ENCODE measurements at regions not wholly inside any gene's neighbourhood (a gene's known extent, or its start where the extent isn't known, plus 50 kb on each side); places are given as distances from the start of the nearest gene placed in this dataset.

DNA sequence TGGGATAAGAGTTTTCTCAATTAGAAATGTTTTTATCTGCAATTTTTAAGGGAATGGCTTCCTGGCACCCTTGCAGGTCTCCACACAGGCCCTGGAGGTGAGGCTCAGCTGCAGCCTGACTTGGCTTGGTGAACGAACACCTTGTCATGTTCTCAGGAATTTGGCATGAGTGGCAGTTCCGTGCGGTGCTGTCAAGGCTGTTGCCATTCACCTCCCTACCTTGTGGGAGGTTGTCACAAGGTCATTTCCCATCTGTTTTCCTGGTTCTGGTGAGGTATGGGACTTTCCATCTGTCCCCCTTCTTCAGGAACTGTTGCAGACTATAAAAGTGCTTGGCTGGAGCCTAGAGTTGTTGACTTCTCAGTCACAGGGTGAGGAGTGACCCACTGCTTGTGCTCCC, 82.9 kb downstream of the ELOVL4 start:
- Histone ChIP-seq H3K27me3 (ENCODE audit: insufficient read depth, insufficient read length) (no peaks in the 10 kb centered on the region), H3K4me3 (ENCODE audit: insufficient read length, low read depth) (no peak overlapping the region), H3K4me1 (ENCODE audit: insufficient read depth, insufficient read length) (no peaks in the 10 kb centered on the region), H3K9ac (ENCODE audit: insufficient read length, low read depth) (no peak overlapping the region), H3K36me3 (ENCODE audit: insufficient read depth, insufficient read length, low read length) (no peaks in the 10 kb centered on the region), H3K9me3 (ENCODE audit: insufficient read depth, low read length) (no peaks in the 10 kb centered on the region)
- DNase-seq (ENCODE audit: low read depth, low spot score) = no peak
- no peak for TF ChIP-seq YY1 (IDR thresholded peaks at IDR 0.05; ENCODE audit: insufficient read depth, insufficient read length)
- no peak for TF ChIP-seq ZNF274 (IDR thresholded peaks at IDR 0.05; ENCODE audit: low read depth, low read length)
- no peak for TF ChIP-seq SUZ12 (IDR thresholded peaks at IDR 0.05; ENCODE audit: extremely low read depth, insufficient read depth, insufficient read length)

DNA sequence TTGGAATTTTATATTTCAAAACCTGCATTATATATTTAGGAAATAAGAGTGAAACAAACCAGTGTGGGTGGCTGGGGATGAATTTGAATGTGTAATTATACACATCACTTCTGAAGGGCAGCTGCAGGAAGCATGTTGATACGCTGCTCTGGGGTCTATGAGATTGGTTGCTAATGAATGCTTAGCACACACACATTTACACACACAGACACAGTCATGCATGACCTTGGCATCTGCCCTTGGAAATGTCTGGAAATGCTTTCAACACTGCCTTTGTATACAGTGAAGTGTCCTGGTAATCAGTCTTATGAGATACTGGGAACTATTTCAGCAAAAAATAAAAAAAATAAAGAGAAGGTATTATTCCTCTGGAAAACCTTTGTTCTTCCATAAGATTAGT, 83.4 kb downstream of the ELOVL4 start:
- no peak overlapping the region for H3K9ac ChIP-seq (ENCODE audit: insufficient read length, low read depth)
- no peaks in the 10 kb centered on the region for H3K27me3 ChIP-seq (ENCODE audit: insufficient read depth, insufficient read length)
- no peaks in the 10 kb centered on the region for H3K9me3 ChIP-seq (ENCODE audit: insufficient read depth, low read length)
- TF ChIP-seq SUZ12 (IDR thresholded peaks at IDR 0.05; ENCODE audit: extremely low read depth, insufficient read depth, insufficient read length) = no peak
- no peak for TF ChIP-seq ZNF274 (IDR thresholded peaks at IDR 0.05; ENCODE audit: low read depth, low read length)
- TF ChIP-seq YY1 (IDR thresholded peaks at IDR 0.05; ENCODE audit: insufficient read depth, insufficient read length) = no peak
- H3K4me3 ChIP-seq (ENCODE audit: insufficient read length, low read depth) = no peak overlapping the region
- H3K4me1 ChIP-seq (ENCODE audit: insufficient read depth, insufficient read length) = no peaks in the 10 kb centered on the region
- no peaks in the 10 kb centered on the region for H3K36me3 ChIP-seq (ENCODE audit: insufficient read depth, insufficient read length, low read length)
- DNase-seq (ENCODE audit: low read depth, low spot score) = no peak

DNA sequence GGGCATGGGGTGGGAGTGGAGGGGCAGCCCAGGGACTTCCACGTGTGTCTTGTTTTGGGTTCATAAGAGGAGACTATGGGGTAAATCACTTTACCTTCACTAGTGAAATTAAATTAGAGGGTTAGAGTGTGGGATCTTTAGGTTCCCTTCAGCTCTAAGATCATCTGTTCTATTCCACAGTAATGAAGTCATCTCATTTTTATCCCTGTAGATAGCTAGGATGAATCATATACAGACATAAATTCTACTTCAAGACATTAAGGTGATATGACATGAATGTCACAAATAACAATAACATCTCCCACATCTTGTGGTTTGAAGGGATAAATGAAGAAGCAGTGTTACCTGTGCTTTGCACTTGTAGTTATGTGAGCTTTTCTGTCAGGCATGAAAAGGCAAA, 83.8 kb downstream of the ELOVL4 start:
- H3K27me3 ChIP-seq (ENCODE audit: insufficient read depth, insufficient read length) = no peaks in the 10 kb centered on the region
- H3K4me1 ChIP-seq (ENCODE audit: insufficient read depth, insufficient read length) = no peaks in the 10 kb centered on the region
- TF ChIP-seq SUZ12 (IDR thresholded peaks at IDR 0.05; ENCODE audit: extremely low read depth, insufficient read depth, insufficient read length) (no peak), YY1 (IDR thresholded peaks at IDR 0.05; ENCODE audit: insufficient read depth, insufficient read length) (no peak), ZNF274 (IDR thresholded peaks at IDR 0.05; ENCODE audit: low read depth, low read length) (no peak)
- no peak overlapping the region for H3K9ac ChIP-seq (ENCODE audit: insufficient read length, low read depth)
- no peak for DNase-seq (ENCODE audit: low read depth, low spot score)
- H3K9me3 ChIP-seq (ENCODE audit: insufficient read depth, low read length) = no peaks in the 10 kb centered on the region
- H3K4me3 ChIP-seq (ENCODE audit: insufficient read length, low read depth) = no peak overlapping the region
- no peaks in the 10 kb centered on the region for H3K36me3 ChIP-seq (ENCODE audit: insufficient read depth, insufficient read length, low read length)

DNA sequence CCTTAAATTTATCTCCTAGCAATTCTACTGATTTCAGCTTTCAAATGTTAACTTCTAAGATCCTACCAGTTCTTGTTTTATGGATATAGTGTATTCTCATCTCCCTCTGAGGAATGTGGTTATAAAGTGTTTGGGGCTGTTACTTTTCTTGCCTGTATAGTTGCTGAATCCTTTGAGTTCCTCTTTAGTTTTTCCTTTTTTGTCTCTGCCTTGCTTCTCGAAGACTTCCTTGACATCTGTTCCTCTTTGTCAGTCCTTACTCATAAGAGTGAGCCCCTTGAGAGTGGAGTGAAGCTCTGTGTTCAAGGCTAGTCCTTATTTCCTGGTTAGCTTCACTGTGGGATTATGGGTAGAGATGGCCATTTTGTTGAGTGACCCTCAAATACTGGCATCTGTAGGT, 84.6 kb downstream of the ELOVL4 start:
- DNase-seq (ENCODE audit: low read depth, low spot score) = no peak
- H3K36me3 ChIP-seq (ENCODE audit: insufficient read depth, insufficient read length, low read length) = no peaks in the 10 kb centered on the region
- H3K9ac ChIP-seq (ENCODE audit: insufficient read length, low read depth) = no peak overlapping the region
- no peak overlapping the region for H3K4me3 ChIP-seq (ENCODE audit: insufficient read length, low read depth)
- no peaks in the 10 kb centered on the region for H3K9me3 ChIP-seq (ENCODE audit: insufficient read depth, low read length)
- H3K27me3 ChIP-seq (ENCODE audit: insufficient read depth, insufficient read length) = no peaks in the 10 kb centered on the region
- no peak for TF ChIP-seq SUZ12 (IDR thresholded peaks at IDR 0.05; ENCODE audit: extremely low read depth, insufficient read depth, insufficient read length)
- no peak for TF ChIP-seq ZNF274 (IDR thresholded peaks at IDR 0.05; ENCODE audit: low read depth, low read length)
- no peak for TF ChIP-seq YY1 (IDR thresholded peaks at IDR 0.05; ENCODE audit: insufficient read depth, insufficient read length)
- no peaks in the 10 kb centered on the region for H3K4me1 ChIP-seq (ENCODE audit: insufficient read depth, insufficient read length)

DNA sequence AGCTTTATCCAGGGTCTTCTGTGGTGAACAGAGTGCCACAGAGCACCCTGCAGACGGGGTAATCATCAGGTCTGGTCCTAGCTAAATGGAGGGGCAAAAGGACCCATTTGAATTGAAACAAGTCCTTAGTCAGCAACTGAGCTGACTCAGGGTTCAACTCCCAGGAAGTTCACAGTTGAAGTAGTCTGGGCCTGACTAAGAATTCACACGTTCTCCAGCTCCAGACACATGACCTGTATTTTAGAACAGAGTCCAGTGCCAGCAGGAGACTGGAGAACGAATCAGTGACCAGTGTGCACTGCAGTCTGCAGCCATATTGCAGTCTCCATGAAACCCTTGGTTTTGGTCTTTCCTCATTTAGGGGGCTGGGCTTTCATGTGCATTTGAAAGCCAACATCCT, 85.2 kb downstream of the ELOVL4 start:
- Histone ChIP-seq H3K27me3 (ENCODE audit: insufficient read depth, insufficient read length) (no peaks in the 10 kb centered on the region), H3K4me1 (ENCODE audit: insufficient read depth, insufficient read length) (no peaks in the 10 kb centered on the region), H3K4me3 (ENCODE audit: insufficient read length, low read depth) (no peak overlapping the region), H3K9me3 (ENCODE audit: insufficient read depth, low read length) (no peaks in the 10 kb centered on the region), H3K36me3 (ENCODE audit: insufficient read depth, insufficient read length, low read length) (no peaks in the 10 kb centered on the region), H3K9ac (ENCODE audit: insufficient read length, low read depth) (no peak overlapping the region)
- no peak for DNase-seq (ENCODE audit: low read depth, low spot score)
- no peak for TF ChIP-seq YY1 (IDR thresholded peaks at IDR 0.05; ENCODE audit: insufficient read depth, insufficient read length)
- no peak for TF ChIP-seq ZNF274 (IDR thresholded peaks at IDR 0.05; ENCODE audit: low read depth, low read length)
- TF ChIP-seq SUZ12 (IDR thresholded peaks at IDR 0.05; ENCODE audit: extremely low read depth, insufficient read depth, insufficient read length) = no peak

DNA sequence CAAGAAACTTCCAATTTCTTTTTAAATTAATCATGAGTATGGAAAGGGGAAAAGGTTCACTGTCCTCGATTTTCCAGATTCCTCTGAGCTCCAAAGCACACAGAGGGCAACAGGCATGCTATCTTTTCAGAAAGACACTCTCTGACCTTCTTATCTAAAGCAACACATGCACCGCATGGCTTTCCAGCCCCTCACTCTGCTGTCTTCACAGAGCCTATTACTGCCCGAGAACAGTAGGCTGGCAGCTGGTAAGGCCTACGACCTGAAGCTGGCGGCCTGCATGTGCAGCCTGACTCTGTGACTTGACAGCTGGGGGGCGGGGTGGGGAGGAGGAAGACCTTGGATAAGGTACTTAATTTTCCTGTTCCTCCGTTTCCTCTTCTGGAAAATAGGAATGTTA, 86.3 kb downstream of the ELOVL4 start:
- TF ChIP-seq YY1 (IDR thresholded peaks at IDR 0.05; ENCODE audit: insufficient read depth, insufficient read length) (no peak), ZNF274 (IDR thresholded peaks at IDR 0.05; ENCODE audit: low read depth, low read length) (no peak), SUZ12 (IDR thresholded peaks at IDR 0.05; ENCODE audit: extremely low read depth, insufficient read depth, insufficient read length) (no peak)
- Histone ChIP-seq H3K9me3 (ENCODE audit: insufficient read depth, low read length) (no peaks in the 10 kb centered on the region), H3K36me3 (ENCODE audit: insufficient read depth, insufficient read length, low read length) (no peaks in the 10 kb centered on the region), H3K4me3 (ENCODE audit: insufficient read length, low read depth) (no peak overlapping the region), H3K9ac (ENCODE audit: insufficient read length, low read depth) (no peak overlapping the region), H3K27me3 (ENCODE audit: insufficient read depth, insufficient read length) (no peaks in the 10 kb centered on the region), H3K4me1 (ENCODE audit: insufficient read depth, insufficient read length) (no peaks in the 10 kb centered on the region)
- DNase-seq (ENCODE audit: low read depth, low spot score) = no peak

DNA sequence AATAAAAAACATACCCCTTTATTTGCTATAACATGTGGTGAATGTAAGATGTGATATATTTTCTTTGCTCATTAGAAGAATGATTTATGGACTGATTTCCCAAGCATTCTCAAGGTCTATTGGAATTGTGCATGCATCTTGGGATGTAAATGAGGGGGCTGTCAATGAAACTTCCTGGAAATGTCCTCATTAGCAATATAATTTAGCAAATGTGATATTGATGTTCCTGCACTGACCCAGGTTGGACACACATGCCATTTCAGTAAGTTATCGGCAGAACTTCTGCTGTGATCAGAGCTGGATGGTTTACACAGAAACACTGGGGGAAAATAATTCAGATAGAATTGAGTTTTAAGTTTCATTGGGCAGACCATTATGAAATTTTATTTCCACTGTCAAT, 99.9 kb downstream of the ELOVL4 start:
- Histone ChIP-seq H3K4me3 (ENCODE audit: insufficient read length, low read depth) (no peak overlapping the region), H3K9ac (ENCODE audit: insufficient read length, low read depth) (no peak overlapping the region), H3K27me3 (ENCODE audit: insufficient read depth, insufficient read length) (no peaks in the 10 kb centered on the region), H3K4me1 (ENCODE audit: insufficient read depth, insufficient read length) (no peaks in the 10 kb centered on the region), H3K36me3 (ENCODE audit: insufficient read depth, insufficient read length, low read length) (no peaks in the 10 kb centered on the region), H3K9me3 (ENCODE audit: insufficient read depth, low read length) (no peaks in the 10 kb centered on the region)
- TF ChIP-seq SUZ12 (IDR thresholded peaks at IDR 0.05; ENCODE audit: extremely low read depth, insufficient read depth, insufficient read length) (no peak), YY1 (IDR thresholded peaks at IDR 0.05; ENCODE audit: insufficient read depth, insufficient read length) (no peak), ZNF274 (IDR thresholded peaks at IDR 0.05; ENCODE audit: low read depth, low read length) (no peak)
- DNase-seq (ENCODE audit: low read depth, low spot score) = no peak

All from NT2/D1 (cell line).